Kidney capillary endothelial cell (primary cell): ENCODE measurements at regions not wholly inside any gene's neighbourhood (a gene's known extent, or its start where the extent isn't known, plus 50 kb on each side); places are given as distances from the start of the nearest gene placed in this dataset.
"Not testable (repeated sequence)": the region's sequence is repeated elsewhere in the genome, so short reads cannot be mapped to it uniquely, and the experiment has no call there.

Experiments used
- DNase-seq: peaks from one replicate; pipeline ENCODE4 v3.0.0-alpha.2; 2018; ENCODE audit warnings: low spot score

GRCh38 chr9:78438211-78438610 lies 141.3 kb downstream of the PSAT1 start:
- DNase-seq = no peak

- no peak for DNase-seq
These were observed 141.9 kb downstream of the PSAT1 start for GRCh38 chr9:78438780-78439179.

GRCh38 chr9:78439190-78439865 lies 142.4 kb downstream of the PSAT1 start:
- DNase-seq = peak; percentile 71

DNA sequence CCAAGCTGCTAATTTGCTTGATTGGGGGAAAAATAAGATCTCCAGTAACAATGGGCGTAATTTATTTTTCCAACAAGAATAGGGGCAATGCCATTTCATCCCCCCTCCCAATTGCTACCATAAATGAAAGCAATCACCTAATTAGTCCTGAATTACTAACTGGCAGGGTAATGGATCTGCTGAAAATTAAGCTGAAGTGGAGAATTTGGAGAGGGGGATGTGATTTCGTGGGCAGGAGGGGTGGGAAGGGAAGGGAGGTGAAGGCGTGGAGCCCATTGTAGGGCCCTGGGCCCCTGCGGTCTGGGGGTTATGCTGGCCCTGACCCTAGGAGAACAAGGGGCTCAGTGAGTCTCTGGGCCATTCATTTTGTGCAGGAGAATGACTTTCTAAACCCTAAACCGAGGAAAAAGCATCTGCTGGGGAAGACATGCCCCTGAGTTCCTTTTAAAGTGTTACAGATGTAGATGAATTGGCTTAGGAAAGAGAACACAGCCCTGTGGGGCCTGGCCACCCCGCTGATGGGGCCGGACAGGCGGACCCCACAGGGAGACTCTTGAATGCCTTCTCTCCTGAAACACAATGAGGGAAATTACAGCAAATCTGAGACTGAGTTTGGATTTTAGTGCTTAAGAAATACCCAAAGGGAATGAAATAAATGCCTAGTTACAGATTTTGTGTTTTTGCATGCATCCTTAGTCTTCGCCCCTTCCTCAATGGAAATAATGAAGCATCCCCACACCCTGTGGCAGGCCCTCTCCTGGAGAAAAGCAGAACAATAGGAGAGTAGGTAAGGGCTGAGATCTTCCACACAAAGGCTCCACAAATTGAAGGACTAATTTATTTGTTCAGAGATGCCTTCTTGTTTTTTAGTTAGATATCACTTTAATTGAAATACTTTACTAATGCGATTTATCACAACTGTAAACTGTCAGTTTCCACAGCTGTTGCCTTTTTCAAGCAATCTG lies 143.2 kb downstream of the PSAT1 start:
- DNase-seq = no peak

- no peak for DNase-seq
These were observed 144.5 kb downstream of the PSAT1 start for GRCh38 chr9:78441396-78441795.

DNA sequence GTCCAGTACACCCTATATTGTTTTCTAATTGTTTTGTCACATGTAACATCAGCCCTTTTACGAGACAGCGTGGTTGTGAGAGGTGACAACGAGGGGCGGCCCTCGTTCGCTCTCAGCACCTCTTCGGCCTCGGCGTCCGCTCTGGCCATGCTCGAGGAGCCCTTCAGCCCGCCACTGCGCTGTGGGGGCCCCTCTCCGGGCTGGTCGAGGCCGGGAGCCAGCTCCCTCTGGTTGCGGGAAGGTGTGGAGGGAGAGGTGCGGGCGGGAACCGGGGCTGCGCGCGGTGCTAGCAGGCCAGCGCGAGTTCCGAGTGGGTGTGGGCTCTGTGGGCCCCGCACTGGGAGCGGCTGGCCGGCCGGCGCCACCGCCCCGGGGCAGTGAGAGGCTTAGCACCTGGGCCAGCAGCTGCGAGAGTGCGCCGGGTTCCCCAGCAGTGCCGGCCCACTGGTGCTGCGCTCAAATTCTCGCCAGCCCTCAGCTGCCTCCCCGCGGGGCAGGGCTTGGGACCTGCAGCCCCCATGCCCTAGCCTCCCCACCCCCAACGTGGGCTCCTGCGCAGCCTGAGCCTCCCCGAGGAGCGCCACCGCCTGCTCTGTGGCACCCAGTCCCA lies 145.0 kb downstream of the PSAT1 start:
- no peak for DNase-seq

DNA sequence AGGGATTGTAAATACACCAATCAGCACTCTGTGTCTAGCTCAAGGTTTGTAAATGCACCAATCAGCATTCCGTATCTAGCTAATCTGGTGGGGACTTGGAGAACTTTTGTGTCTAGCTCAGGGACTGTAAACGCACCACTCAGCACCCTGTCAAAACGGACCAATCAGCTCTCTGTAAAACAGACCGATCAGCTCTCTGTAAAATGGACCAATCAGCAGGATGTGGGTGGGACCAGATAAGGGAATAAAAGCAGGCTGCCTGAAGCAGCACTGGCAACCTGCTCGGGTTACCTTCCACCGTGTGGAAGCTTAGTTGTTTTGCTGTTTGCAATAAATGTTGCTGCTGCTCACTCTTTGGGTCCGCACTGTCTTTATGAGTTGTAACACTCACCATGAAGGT lies 145.7 kb downstream of the PSAT1 start:
- DNase-seq = not testable (repeated sequence)

- no peak for DNase-seq
These were observed 147.0 kb downstream of the PSAT1 start for GRCh38 chr9:78443946-78444345.

DNA sequence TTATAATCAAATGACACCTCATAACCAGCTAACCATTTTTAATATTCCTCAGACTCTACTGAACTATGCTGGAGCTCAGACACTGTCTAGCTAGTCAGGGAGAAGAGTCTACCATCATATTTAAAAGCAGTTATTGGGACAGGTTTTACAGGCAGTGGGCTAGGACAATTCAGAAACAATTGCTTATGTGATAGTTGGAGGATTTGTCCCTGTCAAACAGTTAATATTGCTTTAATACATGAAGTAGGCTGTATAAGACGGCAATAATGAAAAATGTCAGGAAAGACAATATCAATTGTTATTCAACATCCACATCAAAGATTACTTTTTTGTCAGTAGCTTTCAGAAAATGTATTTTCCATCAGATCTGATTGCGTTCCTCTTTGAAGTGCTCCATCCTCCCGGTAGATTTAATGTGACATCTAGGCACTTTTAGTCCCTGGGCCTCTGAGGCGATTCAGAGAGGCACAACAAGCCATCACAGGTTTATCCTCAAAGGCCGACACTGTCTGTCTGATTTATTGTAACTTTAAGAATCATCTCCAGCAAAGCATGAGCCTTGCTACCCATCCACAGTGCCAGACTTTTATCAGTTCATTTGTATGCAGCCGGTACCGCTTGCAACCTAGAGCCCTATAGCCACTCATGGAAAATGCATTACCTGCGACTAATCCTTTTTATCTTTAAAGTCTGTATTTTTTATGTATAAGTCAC lies 152.2 kb downstream of the PSAT1 start:
- no peak for DNase-seq

GRCh38 chr9:78453450-78453849 lies 156.5 kb downstream of the PSAT1 start:
- no peak for DNase-seq

DNA sequence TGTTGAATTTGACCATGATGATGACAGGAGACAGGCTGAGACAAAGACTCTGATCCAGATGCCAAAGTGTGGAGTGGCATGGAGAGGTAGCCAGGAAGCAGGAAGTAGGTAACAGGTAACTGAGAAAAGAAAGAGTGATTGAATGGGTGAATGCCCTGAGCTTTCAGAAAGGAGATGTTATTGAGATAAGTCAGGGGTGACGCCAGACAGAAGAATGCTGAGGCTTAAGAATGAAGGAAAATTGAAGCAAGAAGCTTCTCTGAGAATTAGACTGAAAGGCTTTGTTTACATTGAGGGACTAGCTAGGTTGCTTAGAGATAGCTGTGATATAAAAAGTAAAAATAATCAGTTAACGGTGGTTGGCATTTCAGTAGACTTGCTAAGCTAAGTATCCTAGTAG lies 165.7 kb downstream of the PSAT1 start:
- no peak for DNase-seq

GRCh38 chr9:78463750-78464149 lies 166.8 kb downstream of the PSAT1 start:
- DNase-seq = no peak

DNA sequence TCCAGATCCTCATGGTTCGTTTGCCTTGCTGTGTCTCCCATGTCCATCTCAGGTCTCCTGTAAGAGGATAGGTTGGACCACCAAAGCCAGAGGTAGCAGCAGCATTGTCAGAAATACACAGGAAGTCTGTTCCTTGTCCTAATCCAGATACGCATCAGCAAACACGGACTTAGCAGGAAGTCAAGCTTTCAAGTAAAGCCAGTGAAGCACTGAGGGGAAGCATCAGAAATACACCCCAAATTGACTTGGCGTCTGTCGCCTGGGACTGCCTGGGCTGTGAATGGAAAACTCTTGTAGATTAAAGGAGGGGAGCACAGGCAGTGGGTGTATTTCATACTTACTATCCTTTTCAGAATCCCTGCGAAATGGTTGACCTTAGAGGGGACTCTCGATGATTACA lies 171.3 kb downstream of the PSAT1 start:
- no peak for DNase-seq

DNA sequence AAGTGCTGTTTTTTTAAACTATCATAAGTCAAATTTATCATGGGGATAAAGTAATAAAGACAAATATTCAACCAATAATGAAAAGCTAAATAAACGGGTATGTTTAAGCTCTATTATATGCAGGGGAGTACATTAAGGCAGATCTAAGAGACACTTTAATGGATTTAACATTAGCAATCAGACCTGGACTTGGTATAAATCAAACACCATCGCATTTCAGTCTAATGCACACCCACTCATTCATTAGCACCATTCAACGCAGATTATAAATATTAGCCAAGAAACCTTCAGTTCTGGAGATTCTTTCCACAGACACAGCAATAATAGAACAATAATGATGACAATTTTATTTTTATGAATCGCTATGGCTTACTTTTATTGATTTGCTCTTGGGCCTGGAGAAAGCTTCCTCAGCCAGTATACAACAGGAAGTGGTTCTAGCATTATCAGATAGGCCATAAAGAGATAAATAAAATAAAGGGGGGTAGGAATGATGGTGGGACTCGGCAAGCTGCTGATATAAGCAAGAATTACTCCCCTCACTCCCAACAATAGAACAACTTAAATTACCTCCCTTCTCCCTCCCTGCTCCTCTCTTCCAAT lies 172.2 kb downstream of the PSAT1 start:
- DNase-seq = no peak

DNA sequence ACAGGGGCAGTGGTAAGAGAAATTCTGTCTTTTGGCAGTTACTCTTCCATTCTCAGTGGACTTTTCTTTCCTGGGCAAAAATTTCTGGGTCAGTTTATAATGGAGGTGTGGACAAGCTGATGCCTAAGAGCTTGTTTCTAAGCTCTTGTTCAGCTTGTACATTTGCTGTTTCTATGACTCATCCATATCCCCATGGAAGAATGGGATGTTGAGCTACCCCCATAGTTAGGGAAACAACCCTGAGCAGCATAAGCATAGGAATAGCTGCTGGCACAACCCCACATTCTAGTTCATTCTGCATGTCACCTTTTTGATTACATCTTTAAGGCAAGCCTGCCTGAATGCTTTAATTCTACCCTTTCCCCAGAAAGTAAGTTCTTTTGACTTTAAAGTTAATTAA lies 173.3 kb downstream of the PSAT1 start:
- no peak for DNase-seq

- no peak for DNase-seq
These were observed 173.8 kb downstream of the PSAT1 start for GRCh38 chr9:78470741-78471140.

GRCh38 chr9:78472111-78472510 lies 175.2 kb downstream of the PSAT1 start:
- no peak for DNase-seq

DNA sequence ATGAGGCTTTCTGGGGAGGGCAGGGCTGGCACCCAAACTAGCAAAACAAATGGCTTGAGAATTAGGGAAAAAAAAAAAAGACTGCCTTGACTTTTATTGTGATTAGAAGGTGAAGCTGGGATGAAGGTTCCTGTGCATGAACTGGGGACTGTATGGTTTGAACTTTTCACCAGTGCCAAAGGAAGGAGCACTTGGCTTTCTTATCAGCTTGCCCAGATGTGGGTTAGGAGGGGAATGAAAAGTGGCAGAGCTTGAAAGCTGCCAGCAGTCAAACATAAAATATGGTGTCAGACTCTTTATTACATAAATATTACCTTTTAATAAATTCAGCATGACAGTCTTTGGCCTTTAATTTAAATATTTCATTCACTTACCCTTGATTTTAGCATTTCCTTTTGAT lies 182.5 kb downstream of the PSAT1 start:
- no peak for DNase-seq

GRCh38 chr9:78486661-78487060 lies 189.7 kb downstream of the PSAT1 start:
- no peak for DNase-seq

GRCh38 chr9:78490231-78490630 lies 193.3 kb downstream of the PSAT1 start:
- DNase-seq = no peak

- no peak for DNase-seq
These were observed 194.5 kb downstream of the PSAT1 start for GRCh38 chr9:78491402-78491801.
